GM19351 (cell line): ENCODE measurements at regions not wholly inside any gene's neighbourhood (a gene's known extent, or its start where the extent isn't known, plus 50 kb on each side); places are given as distances from the start of the nearest gene placed in this dataset.

Experiments used
- ATAC-seq: cut with Tn5 transposase; IDR thresholded peaks from one replicate; pipeline ENCODE4 v1.9.1; 2021; ENCODE audit warnings: mild to moderate bottlenecking, moderate library complexity; ENCODE audit not compliant: unreplicated experiment

- ATAC-seq, result no peak
These were observed 307.4 kb upstream of the KLHL29 start for GRCh38 chr2:23077596-23077995.

GRCh38 chr2:23078784-23079434 is 306.1 kb upstream of the KLHL29 start:
- ATAC-seq, result no peak

DNA sequence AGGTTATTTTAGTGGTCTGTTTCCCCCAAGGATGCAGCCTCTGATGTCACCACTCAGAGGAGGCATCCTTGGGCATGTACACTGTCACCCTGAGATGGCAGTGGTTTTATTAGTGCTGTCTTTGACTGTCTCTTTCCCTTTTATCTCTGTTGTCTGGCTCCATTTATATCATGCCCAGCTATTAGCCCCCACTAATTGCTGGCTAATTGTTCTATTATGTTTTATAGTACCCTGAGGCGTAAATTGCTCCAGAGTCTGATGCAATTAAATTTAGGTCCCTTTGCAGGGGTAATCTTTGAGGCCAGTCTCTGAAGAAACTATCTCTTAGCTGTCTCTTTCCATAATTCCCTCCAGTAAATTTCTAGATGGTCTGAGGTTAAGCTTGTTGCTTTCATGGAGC is 301.0 kb upstream of the KLHL29 start:
- no peak for ATAC-seq

DNA sequence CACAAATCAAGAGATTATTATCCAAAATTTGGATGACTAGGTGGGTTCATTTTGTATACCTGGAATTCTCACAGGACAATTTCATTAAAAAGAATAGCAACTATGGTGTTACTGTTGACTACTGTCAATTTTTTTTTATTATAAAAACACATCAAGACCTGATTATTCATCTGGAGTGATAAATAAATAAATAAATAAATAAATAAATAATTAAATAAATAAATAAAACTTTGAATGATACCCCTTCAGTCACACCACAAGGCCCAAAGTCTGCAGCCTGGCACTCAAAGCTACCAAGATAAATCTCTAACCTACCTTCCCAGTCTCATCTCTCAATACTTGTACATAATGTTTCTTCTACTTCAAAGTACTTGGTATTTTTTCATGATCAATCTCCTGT is 294.0 kb upstream of the KLHL29 start:
- ATAC-seq, result no peak

DNA sequence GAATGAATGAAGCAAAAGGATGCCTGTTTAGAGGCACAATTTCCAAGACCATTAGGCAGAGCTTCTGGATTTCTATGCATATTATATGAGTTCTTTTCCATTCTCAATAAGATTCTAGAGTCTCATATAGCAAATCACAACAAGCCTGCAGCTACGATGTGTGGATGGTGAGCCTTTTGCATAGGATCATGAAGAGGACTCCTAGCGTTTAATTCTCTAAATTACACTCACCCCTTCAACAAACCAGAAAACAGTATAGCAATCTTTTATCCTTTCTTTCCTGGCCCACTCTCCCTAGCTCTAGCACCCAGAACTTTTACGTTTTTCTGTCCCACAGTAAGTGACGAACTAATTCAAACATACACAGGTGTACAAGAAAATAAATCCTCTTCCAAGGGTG is 293.1 kb upstream of the KLHL29 start:
- ATAC-seq, result no peak

GRCh38 chr2:23092831-23093230 is 292.1 kb upstream of the KLHL29 start:
- ATAC-seq, result no peak

DNA sequence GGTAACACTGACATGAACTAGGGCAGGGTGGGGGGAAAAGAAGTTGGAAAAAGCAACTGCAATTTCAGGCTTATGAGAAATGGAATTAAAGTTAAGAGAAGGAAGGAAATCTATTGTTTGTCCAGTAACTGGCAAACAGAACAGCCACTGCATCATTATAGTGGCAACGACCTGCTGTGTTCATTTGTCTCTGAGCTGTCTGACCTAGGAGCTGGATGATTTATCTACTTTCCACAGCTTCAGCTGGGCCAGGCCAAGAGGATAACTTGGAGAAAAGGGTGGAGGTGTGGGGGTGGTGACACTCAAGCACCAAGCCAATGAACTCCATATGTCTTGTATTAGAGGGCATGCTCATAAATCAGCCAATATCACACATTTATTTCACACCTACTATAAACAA is 291.5 kb upstream of the KLHL29 start:
- no peak for ATAC-seq

DNA sequence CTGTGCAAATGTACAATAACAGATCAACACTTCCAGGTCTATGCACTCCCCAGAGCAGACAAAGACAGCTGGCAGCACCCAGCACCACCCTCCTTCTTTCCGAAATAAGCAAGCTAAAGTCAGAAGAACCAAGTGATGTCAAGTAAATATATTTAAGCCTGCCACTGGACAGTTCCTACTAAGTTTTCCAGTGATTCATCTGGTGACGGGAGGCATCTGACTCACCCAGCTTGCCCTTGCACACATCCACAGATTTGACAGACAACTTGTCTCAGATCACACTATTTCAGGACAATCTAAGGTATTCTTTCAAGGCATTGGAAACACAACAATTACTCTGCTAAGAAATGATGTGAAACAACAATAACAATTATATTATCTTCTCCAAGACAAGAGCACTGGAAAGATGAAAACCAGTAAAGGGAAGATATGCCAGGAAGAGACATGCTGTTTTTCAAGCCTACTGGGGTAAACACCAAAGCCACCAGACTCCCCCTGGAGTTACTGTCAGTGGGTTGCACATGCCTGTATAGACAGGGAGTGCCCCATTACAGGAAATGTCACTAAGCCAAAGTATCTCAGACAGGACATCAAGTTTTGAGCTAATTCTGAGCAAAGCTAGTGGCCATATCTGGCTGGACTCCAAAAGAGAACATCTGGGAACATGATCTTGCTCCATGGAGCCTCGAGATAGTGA is 287.9 kb upstream of the KLHL29 start:
- no peak for ATAC-seq

- no peak for ATAC-seq
These were observed 284.6 kb upstream of the KLHL29 start for GRCh38 chr2:23100406-23100805.

DNA sequence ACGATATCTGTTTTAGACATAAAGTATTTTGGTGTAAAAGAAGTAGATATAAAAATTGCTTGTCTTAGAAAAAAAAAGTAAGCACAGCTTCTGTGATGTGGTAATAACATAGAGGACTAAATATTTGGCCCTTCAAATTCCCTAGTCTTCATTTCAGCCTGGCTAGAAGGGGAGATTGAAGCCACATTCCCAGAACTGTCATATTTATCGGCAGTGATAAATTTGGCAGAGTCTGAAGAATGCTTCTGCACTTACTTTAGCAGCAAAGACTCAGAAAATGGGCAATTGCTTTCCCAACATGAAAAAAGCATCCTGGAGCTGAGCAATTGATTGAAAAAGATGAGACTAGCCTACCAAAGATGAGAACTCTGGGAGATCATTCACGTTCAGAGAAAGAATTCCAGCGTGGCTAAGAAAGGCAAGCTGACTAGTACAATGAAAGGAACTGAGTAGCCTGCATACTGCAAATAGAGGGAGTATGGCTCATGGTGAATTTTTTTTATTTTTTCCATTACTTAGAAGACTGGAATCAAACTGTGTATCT is 278.7 kb upstream of the KLHL29 start:
- ATAC-seq, result no peak

DNA sequence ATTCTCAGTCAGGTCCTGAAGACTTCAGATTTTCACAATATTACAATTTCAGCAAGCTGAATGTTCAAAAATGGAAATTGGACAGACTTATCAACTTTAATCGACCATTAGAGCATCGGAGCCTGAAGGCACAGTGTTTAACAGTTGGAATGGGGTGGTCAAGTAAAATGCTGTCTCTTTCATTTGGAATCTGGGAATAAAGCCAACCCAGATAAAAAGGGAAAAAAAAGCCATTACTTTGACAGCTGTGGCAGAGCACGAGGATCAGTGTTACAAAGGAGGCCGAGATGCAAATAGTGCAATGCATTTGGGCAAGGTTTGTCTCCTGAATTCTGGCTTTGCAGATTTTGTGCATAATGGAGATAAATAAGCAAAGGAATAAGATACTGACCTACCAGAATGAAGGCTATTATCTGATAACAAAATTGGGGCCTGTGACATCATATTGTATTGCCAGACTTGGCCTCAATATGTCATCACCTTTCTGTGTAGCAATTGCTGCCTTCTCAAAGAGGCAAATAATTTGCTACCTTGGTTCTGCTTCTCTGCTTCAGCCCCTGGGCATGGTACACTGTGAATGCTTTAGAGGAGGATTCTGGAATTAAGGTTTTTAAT is 277.5 kb upstream of the KLHL29 start:
- ATAC-seq, result no peak

DNA sequence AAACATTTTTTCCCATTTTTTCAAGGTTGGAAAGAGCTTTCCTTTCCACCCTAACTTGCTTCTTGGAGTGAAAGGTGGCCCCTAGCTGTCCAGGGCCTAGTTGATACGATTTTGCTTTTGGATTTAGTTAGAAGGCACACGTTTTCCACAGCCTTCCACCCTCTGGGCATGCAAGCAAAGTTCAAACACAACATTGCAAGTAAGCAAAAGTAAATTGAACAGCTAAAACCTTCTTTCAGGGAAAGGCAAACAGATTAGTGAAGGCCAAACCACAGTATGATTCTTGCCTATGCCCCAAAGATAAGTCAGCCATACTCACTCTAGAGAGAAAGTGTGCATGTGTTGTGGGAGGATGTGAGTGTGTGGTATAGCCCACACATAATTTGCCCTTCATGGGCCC is 273.7 kb upstream of the KLHL29 start:
- no peak for ATAC-seq

- ATAC-seq, result no peak
These were observed 272.5 kb upstream of the KLHL29 start for GRCh38 chr2:23112517-23112916.

DNA sequence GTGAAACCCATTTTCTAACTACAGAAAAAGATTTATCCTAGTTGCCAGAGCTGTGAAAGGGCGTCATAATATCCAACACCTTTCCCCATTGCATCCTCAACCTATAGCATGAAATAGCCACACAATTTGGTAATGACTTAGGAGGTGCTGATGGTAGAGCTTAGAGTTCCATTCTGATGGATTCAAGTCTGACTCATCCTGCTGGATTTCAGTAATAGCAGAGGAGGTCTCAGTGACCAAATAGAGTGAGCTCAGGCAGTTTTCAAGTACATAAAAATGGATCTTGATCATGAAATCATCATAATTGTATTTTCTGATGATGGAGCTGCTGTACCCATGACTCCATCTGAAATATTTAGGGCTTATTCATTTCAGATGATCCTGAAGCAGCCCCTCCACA is 270.7 kb upstream of the KLHL29 start:
- no peak for ATAC-seq

DNA sequence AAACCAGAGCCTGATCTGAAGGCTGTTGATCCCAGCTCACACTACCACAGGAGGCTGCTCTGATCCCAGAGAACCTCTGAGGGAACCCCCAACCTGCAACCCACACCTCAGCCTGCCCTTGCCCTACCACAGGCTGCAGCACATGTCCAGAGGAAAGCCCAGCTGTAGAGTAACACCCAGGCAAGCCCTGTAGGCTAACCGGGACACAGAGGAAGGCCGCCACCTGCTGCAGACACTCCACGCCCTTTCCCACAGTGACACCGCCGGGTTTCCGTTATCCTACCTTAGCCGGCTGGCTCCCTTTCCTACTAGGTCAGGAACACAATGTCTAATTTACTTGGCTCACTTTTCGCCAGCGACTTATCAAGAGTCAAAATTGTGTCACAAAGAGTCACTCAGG is 266.7 kb upstream of the KLHL29 start:
- ATAC-seq, result no peak

DNA sequence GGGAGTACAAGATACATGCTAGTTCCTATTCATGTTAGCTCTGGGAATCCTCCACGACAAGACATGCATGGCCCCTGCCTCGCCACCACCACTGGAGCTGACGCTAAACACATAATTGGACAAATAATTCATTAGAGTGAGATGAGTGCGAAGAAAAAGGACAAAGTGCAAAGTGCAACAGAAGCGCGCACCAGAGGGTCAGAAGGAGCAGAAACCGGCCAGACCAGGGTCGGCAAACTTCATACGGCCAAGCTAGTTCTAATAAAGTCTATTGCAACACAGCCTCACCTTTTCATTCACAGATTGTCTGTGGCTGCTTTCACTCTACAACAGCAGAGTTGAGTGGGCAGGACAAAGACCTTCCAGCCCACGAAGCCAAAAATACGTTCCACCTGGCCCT is 266.1 kb upstream of the KLHL29 start:
- no peak for ATAC-seq

GRCh38 chr2:23120161-23120560 is 264.8 kb upstream of the KLHL29 start:
- ATAC-seq, result peak; percentile 52

DNA sequence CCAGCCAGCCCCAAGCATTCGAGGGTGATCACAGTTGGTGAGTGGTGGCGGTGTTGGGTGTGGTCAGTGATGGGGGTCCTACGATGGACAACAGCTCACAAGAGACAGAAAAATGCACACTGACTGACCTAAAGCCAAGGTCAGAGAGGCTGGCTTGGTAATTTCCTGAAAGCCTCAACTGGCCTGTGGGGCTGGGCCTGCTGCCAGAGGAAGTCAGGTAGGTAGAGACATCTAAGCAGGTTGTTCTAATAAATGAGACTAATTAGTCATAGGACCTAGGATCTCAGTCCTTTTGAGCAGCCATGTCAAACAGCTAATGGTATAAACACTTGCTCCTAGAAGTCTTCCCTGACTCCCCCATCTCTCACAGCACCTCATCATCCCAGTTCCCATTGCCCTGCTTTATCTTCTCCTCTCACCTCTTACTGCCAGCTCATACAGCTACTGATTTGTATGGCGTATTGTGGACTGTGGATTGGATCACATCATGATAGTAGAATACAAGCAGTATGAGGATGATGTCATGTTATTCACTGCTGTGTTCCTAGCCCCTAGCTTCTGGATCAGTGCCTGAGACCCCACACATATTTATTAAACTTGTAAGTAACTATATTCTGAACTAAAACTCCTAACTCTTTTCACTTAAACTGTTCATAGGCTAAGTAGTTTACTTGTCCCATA is 262.9 kb upstream of the KLHL29 start:
- no peak for ATAC-seq

- ATAC-seq, result no peak
These were observed 262.2 kb upstream of the KLHL29 start for GRCh38 chr2:23122681-23123215.

- ATAC-seq, result no peak
These were observed 261.3 kb upstream of the KLHL29 start for GRCh38 chr2:23123686-23124085.

DNA sequence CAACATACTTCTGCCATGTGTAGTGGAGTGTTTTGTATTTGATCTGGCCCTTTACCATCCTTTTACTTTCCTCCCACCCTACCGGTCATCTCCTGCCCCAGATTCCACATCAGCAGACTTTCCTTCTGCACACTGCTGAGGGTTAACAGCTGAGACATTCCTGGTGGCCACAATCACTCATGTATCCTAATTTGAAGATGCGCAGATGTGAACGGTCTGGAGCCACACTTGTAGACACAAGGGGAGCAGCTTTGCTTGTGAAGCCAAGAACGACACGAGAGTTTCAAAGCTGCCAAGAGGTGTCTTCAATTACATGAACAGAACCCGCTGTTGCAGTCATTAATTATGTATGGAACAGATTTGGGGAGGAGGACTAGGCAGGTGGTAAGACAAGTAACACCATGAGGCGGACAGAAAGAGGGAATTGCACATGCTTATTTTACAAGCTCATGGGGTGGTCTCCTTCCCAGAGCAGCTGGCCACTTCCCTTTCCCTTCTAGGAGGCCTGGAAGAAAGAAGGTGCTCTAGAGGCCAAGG is 260.7 kb upstream of the KLHL29 start:
- no peak for ATAC-seq
